ENCODE measurements at regions not wholly inside any gene's neighbourhood (a gene's known extent, or its start where the extent isn't known, plus 50 kb on each side); places are given as distances from the start of the nearest gene placed in this dataset.

GRCh38 chr10:8721650-8722049, 667.2 kb downstream of the GATA3 start:
- no peaks in the 10 kb centered on the region for H3K4me1 ChIP-seq (ENCODE audit: insufficient read depth, low read length)
- no peaks in the 10 kb centered on the region for H3K27me3 ChIP-seq (ENCODE audit: insufficient read depth, low read length)
- no peaks in the 10 kb centered on the region for H3K36me3 ChIP-seq (ENCODE audit: insufficient read depth, low read length)
- no peak overlapping the region for H2AFZ ChIP-seq (ENCODE audit: low read depth, low read length)
- no peaks in the 10 kb centered on the region for H3K9me3 ChIP-seq (ENCODE audit: low read length)
- no peak overlapping the region for H3K4me3 ChIP-seq (ENCODE audit: low read length)

- Histone ChIP-seq H2AFZ (ENCODE audit: low read depth, low read length) (no peak overlapping the region), H3K4me3 (ENCODE audit: low read length) (no peak overlapping the region), H3K9me3 (ENCODE audit: low read length) (no peaks in the 10 kb centered on the region), H3K27me3 (ENCODE audit: insufficient read depth, low read length) (no peaks in the 10 kb centered on the region), H3K4me1 (ENCODE audit: insufficient read depth, low read length) (no peaks in the 10 kb centered on the region), H3K36me3 (ENCODE audit: insufficient read depth, low read length) (no peaks in the 10 kb centered on the region)
Observed at GRCh38 chr10:8722835-8723234, 668.3 kb downstream of the GATA3 start.

GRCh38 chr10:8725343-8725742, 670.9 kb downstream of the GATA3 start:
- H2AFZ ChIP-seq (ENCODE audit: low read depth, low read length): no peak overlapping the region
- H3K36me3 ChIP-seq (ENCODE audit: insufficient read depth, low read length): no peaks in the 10 kb centered on the region
- H3K4me1 ChIP-seq (ENCODE audit: insufficient read depth, low read length): no peaks in the 10 kb centered on the region
- H3K4me3 ChIP-seq (ENCODE audit: low read length): no peak overlapping the region
- no peaks in the 10 kb centered on the region for H3K27me3 ChIP-seq (ENCODE audit: insufficient read depth, low read length)
- no peaks in the 10 kb centered on the region for H3K9me3 ChIP-seq (ENCODE audit: low read length)

- no peaks in the 10 kb centered on the region for H3K27me3 ChIP-seq (ENCODE audit: insufficient read depth, low read length)
- no peak overlapping the region for H3K4me3 ChIP-seq (ENCODE audit: low read length)
- H3K9me3 ChIP-seq (ENCODE audit: low read length): no peaks in the 10 kb centered on the region
- H3K4me1 ChIP-seq (ENCODE audit: insufficient read depth, low read length): no peaks in the 10 kb centered on the region
- H3K36me3 ChIP-seq (ENCODE audit: insufficient read depth, low read length): no peaks in the 10 kb centered on the region
- no peak overlapping the region for H2AFZ ChIP-seq (ENCODE audit: low read depth, low read length)
Observed at GRCh38 chr10:8726084-8726778, 671.7 kb downstream of the GATA3 start.

- Histone ChIP-seq H3K36me3 (ENCODE audit: insufficient read depth, low read length) (no peaks in the 10 kb centered on the region), H3K27me3 (ENCODE audit: insufficient read depth, low read length) (no peaks in the 10 kb centered on the region), H3K9me3 (ENCODE audit: low read length) (no peaks in the 10 kb centered on the region), H3K4me1 (ENCODE audit: insufficient read depth, low read length) (no peaks in the 10 kb centered on the region), H2AFZ (ENCODE audit: low read depth, low read length) (no peak overlapping the region), H3K4me3 (ENCODE audit: low read length) (no peak overlapping the region)
Observed at GRCh38 chr10:8726779-8727084, 672.2 kb downstream of the GATA3 start.

GRCh38 chr10:8731121-8732095, 676.9 kb downstream of the GATA3 start:
- no peaks in the 10 kb centered on the region for H3K9me3 ChIP-seq (ENCODE audit: low read length)
- no peaks in the 10 kb centered on the region for H3K4me1 ChIP-seq (ENCODE audit: insufficient read depth, low read length)
- no peak overlapping the region for H2AFZ ChIP-seq (ENCODE audit: low read depth, low read length)
- no peaks in the 10 kb centered on the region for H3K36me3 ChIP-seq (ENCODE audit: insufficient read depth, low read length)
- H3K27me3 ChIP-seq (ENCODE audit: insufficient read depth, low read length): no peaks in the 10 kb centered on the region
- no peak overlapping the region for H3K4me3 ChIP-seq (ENCODE audit: low read length)

GRCh38 chr10:8738987-8739386, 684.5 kb downstream of the GATA3 start:
- no peaks in the 10 kb centered on the region for H3K36me3 ChIP-seq (ENCODE audit: insufficient read depth, low read length)
- H3K4me1 ChIP-seq (ENCODE audit: insufficient read depth, low read length): no peaks in the 10 kb centered on the region
- no peaks in the 10 kb centered on the region for H3K27me3 ChIP-seq (ENCODE audit: insufficient read depth, low read length)
- H3K4me3 ChIP-seq (ENCODE audit: low read length): no peak overlapping the region
- no peaks in the 10 kb centered on the region for H3K9me3 ChIP-seq (ENCODE audit: low read length)
- H2AFZ ChIP-seq (ENCODE audit: low read depth, low read length): no peak overlapping the region

GRCh38 chr10:8752146-8752843, 697.8 kb downstream of the GATA3 start:
- Histone ChIP-seq H3K4me3 (ENCODE audit: low read length) (no peak overlapping the region), H2AFZ (ENCODE audit: low read depth, low read length) (no peak overlapping the region), H3K9me3 (ENCODE audit: low read length) (no peaks in the 10 kb centered on the region), H3K27me3 (ENCODE audit: insufficient read depth, low read length) (no peaks in the 10 kb centered on the region), H3K4me1 (ENCODE audit: insufficient read depth, low read length) (no peaks in the 10 kb centered on the region), H3K36me3 (ENCODE audit: insufficient read depth, low read length) (no peaks in the 10 kb centered on the region)

GRCh38 chr10:8758029-8758428, 703.5 kb downstream of the GATA3 start:
- Histone ChIP-seq H3K27me3 (ENCODE audit: insufficient read depth, low read length) (no peaks in the 10 kb centered on the region), H2AFZ (ENCODE audit: low read depth, low read length) (no peak overlapping the region), H3K4me1 (ENCODE audit: insufficient read depth, low read length) (no peaks in the 10 kb centered on the region), H3K9me3 (ENCODE audit: low read length) (no peaks in the 10 kb centered on the region), H3K36me3 (ENCODE audit: insufficient read depth, low read length) (no peaks in the 10 kb centered on the region), H3K4me3 (ENCODE audit: low read length) (no peak overlapping the region)

GRCh38 chr10:8766899-8767298, 712.4 kb downstream of the GATA3 start:
- Histone ChIP-seq H3K4me3 (ENCODE audit: low read length) (no peak overlapping the region), H2AFZ (ENCODE audit: low read depth, low read length) (no peak overlapping the region), H3K27me3 (ENCODE audit: insufficient read depth, low read length) (no peaks in the 10 kb centered on the region), H3K4me1 (ENCODE audit: insufficient read depth, low read length) (no peaks in the 10 kb centered on the region), H3K9me3 (ENCODE audit: low read length) (no peaks in the 10 kb centered on the region), H3K36me3 (ENCODE audit: insufficient read depth, low read length) (no peaks in the 10 kb centered on the region)

GRCh38 chr10:8767591-8767990, 713.1 kb downstream of the GATA3 start:
- H3K9me3 ChIP-seq (ENCODE audit: low read length): no peaks in the 10 kb centered on the region
- H2AFZ ChIP-seq (ENCODE audit: low read depth, low read length): no peak overlapping the region
- H3K27me3 ChIP-seq (ENCODE audit: insufficient read depth, low read length): no peaks in the 10 kb centered on the region
- no peaks in the 10 kb centered on the region for H3K36me3 ChIP-seq (ENCODE audit: insufficient read depth, low read length)
- no peak overlapping the region for H3K4me3 ChIP-seq (ENCODE audit: low read length)
- no peaks in the 10 kb centered on the region for H3K4me1 ChIP-seq (ENCODE audit: insufficient read depth, low read length)

GRCh38 chr10:8768341-8768740, 713.9 kb downstream of the GATA3 start:
- Histone ChIP-seq H3K4me3 (ENCODE audit: low read length) (no peak overlapping the region), H3K9me3 (ENCODE audit: low read length) (no peaks in the 10 kb centered on the region), H3K36me3 (ENCODE audit: insufficient read depth, low read length) (no peaks in the 10 kb centered on the region), H3K4me1 (ENCODE audit: insufficient read depth, low read length) (no peaks in the 10 kb centered on the region), H2AFZ (ENCODE audit: low read depth, low read length) (no peak overlapping the region), H3K27me3 (ENCODE audit: insufficient read depth, low read length) (no peaks in the 10 kb centered on the region)

GRCh38 chr10:8768852-8769251, 714.4 kb downstream of the GATA3 start:
- Histone ChIP-seq H3K4me3 (ENCODE audit: low read length) (no peak overlapping the region), H3K36me3 (ENCODE audit: insufficient read depth, low read length) (no peaks in the 10 kb centered on the region), H2AFZ (ENCODE audit: low read depth, low read length) (no peak overlapping the region), H3K4me1 (ENCODE audit: insufficient read depth, low read length) (no peaks in the 10 kb centered on the region), H3K27me3 (ENCODE audit: insufficient read depth, low read length) (no peaks in the 10 kb centered on the region), H3K9me3 (ENCODE audit: low read length) (no peaks in the 10 kb centered on the region)

All from neuron (in vitro differentiated cells).